ENCODE measurements at regions not wholly inside any gene's neighbourhood (a gene's known extent, or its start where the extent isn't known, plus 50 kb on each side); places are given as distances from the start of the nearest gene placed in this dataset.
"Not testable (repeated sequence)": the region's sequence is repeated elsewhere in the genome, so short reads cannot be mapped to it uniquely, and the experiment has no call there.

GRCh38 chr1:192890134-192890533 lies 81.3 kb downstream of the RGS2 start:
- ATAC-seq (ENCODE audit: low read depth) = no peak
- ChIA-PET CTCF (no interaction called here), POLR2A (no interaction called here)
- H3K36me3 Mint-ChIP-seq (ENCODE audit: low read depth) = no peaks in the 10 kb centered on the region
- TF ChIP-seq CTCF (IDR thresholded peaks at IDR 0.05) = no peak
- no peaks in the 10 kb centered on the region for H3K9me3 Mint-ChIP-seq
- no peak overlapping the region for H3K27ac Mint-ChIP-seq
- no peak overlapping the region for H3K4me3 Mint-ChIP-seq
- no peaks in the 10 kb centered on the region for H3K4me1 Mint-ChIP-seq
- no peaks in the 10 kb centered on the region for H3K27me3 Mint-ChIP-seq
- no peak for DNase-seq
- intact Hi-C loops (cut with micrococcal nuclease) = no loop called here

- DNase-seq (no peak), ATAC-seq (ENCODE audit: low read depth) (no peak)
- Mint-ChIP-seq H3K36me3 (ENCODE audit: low read depth) (no peaks in the 10 kb centered on the region), H3K27me3 (no peaks in the 10 kb centered on the region), H3K9me3 (no peaks in the 10 kb centered on the region), H3K4me1 (no peaks in the 10 kb centered on the region), H3K27ac (no peak overlapping the region), H3K4me3 (no peak overlapping the region)
- intact Hi-C loops (cut with micrococcal nuclease) = no loop called here
- CTCF ChIA-PET = no interaction called here
- POLR2A ChIA-PET = no interaction called here
- no peak for TF ChIP-seq CTCF (IDR thresholded peaks at IDR 0.05)
Observed at GRCh38 chr1:192892934-192893333, 84.1 kb downstream of the RGS2 start.

- intact Hi-C loops (cut with micrococcal nuclease); CTCF ChIA-PET; DNase-seq; H3K4me3 Mint-ChIP-seq; H3K36me3 Mint-ChIP-seq (ENCODE audit: low read depth); H3K9me3 Mint-ChIP-seq; POLR2A ChIA-PET; H3K27ac Mint-ChIP-seq; H3K27me3 Mint-ChIP-seq; ATAC-seq (ENCODE audit: low read depth); H3K4me1 Mint-ChIP-seq: not testable (repeated sequence)
Observed at GRCh38 chr1:192895487-192895886, 86.6 kb downstream of the RGS2 start.

- POLR2A ChIA-PET = no interaction called here
- CTCF ChIA-PET = no interaction called here
- DNase-seq = no peak
- Mint-ChIP-seq H3K4me1 (no peaks in the 10 kb centered on the region), H3K27me3 (no peaks in the 10 kb centered on the region), H3K36me3 (ENCODE audit: low read depth) (no peaks in the 10 kb centered on the region), H3K27ac (no peak overlapping the region), H3K4me3 (no peak overlapping the region), H3K9me3 (no peaks in the 10 kb centered on the region)
- intact Hi-C loops (cut with micrococcal nuclease) = no loop called here
- ATAC-seq (ENCODE audit: low read depth) = no peak
- no peak for TF ChIP-seq CTCF (IDR thresholded peaks at IDR 0.05)
Observed at GRCh38 chr1:192896376-192896775, 87.5 kb downstream of the RGS2 start.

- ATAC-seq (ENCODE audit: low read depth) = no peak
- Mint-ChIP-seq H3K9me3 (no peaks in the 10 kb centered on the region), H3K36me3 (ENCODE audit: low read depth) (no peaks in the 10 kb centered on the region), H3K27ac (no peak overlapping the region), H3K4me1 (peaks cover 5% of the 10 kb centered on the region), H3K27me3 (no peaks in the 10 kb centered on the region), H3K4me3 (no peak overlapping the region)
- no peak for DNase-seq
- CTCF ChIA-PET = no interaction called here
- POLR2A ChIA-PET = no interaction called here
- TF ChIP-seq CTCF (IDR thresholded peaks at IDR 0.05) = no peak
- intact Hi-C loops (cut with micrococcal nuclease) = no loop called here
Observed at GRCh38 chr1:192901500-192901899, 92.7 kb downstream of the RGS2 start.

GRCh38 chr1:192903142-192903541 lies 94.3 kb downstream of the RGS2 start:
- no peak overlapping the region for H3K4me3 Mint-ChIP-seq
- no peak for ATAC-seq (ENCODE audit: low read depth)
- intact Hi-C loops (cut with micrococcal nuclease) = no loop called here
- no peaks in the 10 kb centered on the region for H3K9me3 Mint-ChIP-seq
- H3K4me1 Mint-ChIP-seq = peaks cover 5% of the 10 kb centered on the region
- TF ChIP-seq CTCF (IDR thresholded peaks at IDR 0.05) = no peak
- no peak overlapping the region for H3K27ac Mint-ChIP-seq
- POLR2A ChIA-PET = no interaction called here
- DNase-seq = no peak
- H3K27me3 Mint-ChIP-seq = no peaks in the 10 kb centered on the region
- no peaks in the 10 kb centered on the region for H3K36me3 Mint-ChIP-seq (ENCODE audit: low read depth)
- CTCF ChIA-PET = no interaction called here
